ENCODE measurements at regions not wholly inside any gene's neighbourhood (a gene's known extent, or its start where the extent isn't known, plus 50 kb on each side); places are given as distances from the start of the nearest gene placed in this dataset.

DNA sequence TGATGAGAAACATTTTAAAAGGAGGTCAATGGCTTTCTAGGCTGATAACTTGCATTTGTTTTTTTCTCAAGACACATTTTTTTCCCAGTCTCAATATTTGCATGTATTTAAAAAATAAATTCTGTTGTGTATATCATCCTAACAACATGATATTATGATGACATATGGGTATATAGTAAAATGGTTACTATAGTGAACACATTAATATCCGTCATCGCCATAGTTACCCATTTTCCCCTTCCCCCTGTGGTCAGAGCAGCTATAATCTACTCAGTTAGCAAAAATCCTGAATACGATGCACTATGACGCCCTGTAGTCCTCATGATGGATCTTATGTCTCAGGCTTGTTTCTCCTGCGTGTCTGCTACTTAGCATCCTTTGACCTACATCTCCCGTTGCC lies 60.9 kb upstream of the ZPBP start:
- POLR2A ChIA-PET = no interaction called here
- Histone ChIP-seq H3K36me3 (ENCODE audit: control insufficient read depth in 2 of 2, extremely low read depth in 1 of 2, insufficient read depth in 2 of 2, low read length in 2 of 2) (no peaks in the 10 kb centered on the region), H3K9me1 (replicated peaks; ENCODE audit: control insufficient read depth, extremely low read depth, insufficient read depth, low read length) (no peaks in the 10 kb centered on the region), H3K79me2 (ENCODE audit: control insufficient read depth, insufficient read depth, low read length) (no peaks in the 10 kb centered on the region), H3K4me3 (replicated peaks in 1 of 3; ENCODE audit: insufficient read depth in 1 of 3, low read depth in 1 of 3, low read length in 3 of 3) (no peak overlapping the region), H3K4me1 (ENCODE audit: control insufficient read depth, extremely low read depth, insufficient read depth, low read length) (no peaks in the 10 kb centered on the region), H3K27ac (ENCODE audit: insufficient read depth, low read depth, low read length) (no peak overlapping the region), H3K9me3 (replicated peaks; ENCODE audit: control insufficient read depth, insufficient read depth, low read length) (no peaks in the 10 kb centered on the region), H3K4me2 (ENCODE audit: insufficient read depth, low read length) (no peak overlapping the region), H3K9ac (replicated peaks; ENCODE audit: extremely low read depth, insufficient read depth, low read length) (no peak overlapping the region), H2AFZ (ENCODE audit: low read depth, low read length) (no peak overlapping the region), H3K27me3 (ENCODE audit: control insufficient read depth in 2 of 2, insufficient read depth in 2 of 2, low read length in 2 of 2) (no peaks in the 10 kb centered on the region), H4K20me1 (replicated peaks; ENCODE audit: control insufficient read depth, extremely low read depth, insufficient read depth, low read length) (no peaks in the 10 kb centered on the region)
- DNase-seq (ENCODE audit: low read depth, low spot score) (no peak), FAIRE-seq (no peak)
- no TSS peak for BruUV-seq (replicated peaks)
- dilution Hi-C loops (cut with MboI; ENCODE audit: extremely low pct_ligation_motif_present, low sequenced_read_pairs) (no loop called here), intact Hi-C loops (cut with micrococcal nuclease) (no loop called here)
- TF ChIP-seq MYC (IDR thresholded peaks at IDR 0.05; ENCODE audit: low read depth, low read length) (no peak), JUN (IDR thresholded peaks at IDR 0.05; ENCODE audit: borderline replicate concordance, insufficient read depth, insufficient read length, low read depth) (no peak)
- TF ChIP-seq, protein P1, sequence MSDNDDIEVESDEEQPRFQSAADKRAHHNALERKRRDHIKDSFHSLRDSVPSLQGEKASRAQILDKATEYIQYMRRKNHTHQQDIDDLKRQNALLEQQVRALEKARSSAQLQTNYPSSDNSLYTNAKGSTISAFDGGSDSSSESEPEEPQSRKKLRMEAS (IDR thresholded peaks at IDR 0.05; ENCODE audit: insufficient read depth, insufficient read length) = no peak
- CTCF ChIA-PET = no interaction called here

DNA sequence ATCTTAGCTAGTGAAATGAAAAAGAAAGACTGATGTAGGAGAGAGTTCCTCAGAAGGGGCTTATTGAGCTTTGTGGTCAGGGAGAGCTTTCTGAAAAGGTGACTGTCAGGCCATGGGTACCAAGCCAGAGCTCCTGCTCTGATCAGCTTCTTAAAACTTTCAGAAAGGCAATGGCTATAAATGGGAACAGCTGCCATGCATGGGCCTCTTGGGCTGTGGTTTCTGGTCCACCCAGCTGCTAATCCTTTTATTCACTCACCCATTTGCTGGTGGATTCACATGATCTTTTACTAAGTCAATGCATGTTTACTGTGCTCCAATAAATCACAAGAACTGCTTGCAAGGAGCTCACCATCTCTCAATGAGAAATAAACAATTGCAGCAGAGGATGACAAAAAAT lies 60.1 kb upstream of the ZPBP start:
- no peak for FAIRE-seq
- dilution Hi-C loops (cut with MboI; ENCODE audit: extremely low pct_ligation_motif_present, low sequenced_read_pairs) = no loop called here

More for the DNA sequence above, 60.1 kb upstream of the ZPBP start:
- Histone ChIP-seq H3K27me3 (ENCODE audit: control insufficient read depth in 2 of 2, insufficient read depth in 2 of 2, low read length in 2 of 2) (no peaks in the 10 kb centered on the region), H3K9ac (replicated peaks; ENCODE audit: extremely low read depth, insufficient read depth, low read length) (no peak overlapping the region), H3K9me3 (replicated peaks; ENCODE audit: control insufficient read depth, insufficient read depth, low read length) (no peaks in the 10 kb centered on the region), H3K4me3 (replicated peaks in 1 of 3; ENCODE audit: insufficient read depth in 1 of 3, low read depth in 1 of 3, low read length in 3 of 3) (no peak overlapping the region), H3K4me1 (ENCODE audit: control insufficient read depth, extremely low read depth, insufficient read depth, low read length) (no peaks in the 10 kb centered on the region), H3K9me1 (replicated peaks; ENCODE audit: control insufficient read depth, extremely low read depth, insufficient read depth, low read length) (no peaks in the 10 kb centered on the region), H3K4me2 (ENCODE audit: insufficient read depth, low read length) (no peak overlapping the region), H3K27ac (ENCODE audit: insufficient read depth, low read depth, low read length) (no peak overlapping the region), H3K79me2 (ENCODE audit: control insufficient read depth, insufficient read depth, low read length) (no peaks in the 10 kb centered on the region), H3K36me3 (ENCODE audit: control insufficient read depth in 2 of 2, extremely low read depth in 1 of 2, insufficient read depth in 2 of 2, low read length in 2 of 2) (no peaks in the 10 kb centered on the region), H4K20me1 (replicated peaks; ENCODE audit: control insufficient read depth, extremely low read depth, insufficient read depth, low read length) (no peaks in the 10 kb centered on the region), H2AFZ (ENCODE audit: low read depth, low read length) (no peak overlapping the region)
- ChIA-PET CTCF (interaction anchor here (1.2 to 2.1 kb wide), 2 partner anchors 10 to 1008 kb away, joined by 3 to 8 read pairs; no protein-coding TSS in a partner anchor), POLR2A (no interaction called here)
- DNase-seq (ENCODE audit: low read depth, low spot score) = no peak
- intact Hi-C loops (cut with micrococcal nuclease) = no loop called here
- BruUV-seq (replicated peaks) = no TSS peak
- no peak for TF ChIP-seq GATA2 (IDR thresholded peaks at IDR 0.05; ENCODE audit: insufficient read depth, insufficient read length, low read depth, low read length)
- TF ChIP-seq JUN (IDR thresholded peaks at IDR 0.05; ENCODE audit: borderline replicate concordance, insufficient read depth, insufficient read length, low read depth) = no peak
- TF ChIP-seq, protein P2, sequence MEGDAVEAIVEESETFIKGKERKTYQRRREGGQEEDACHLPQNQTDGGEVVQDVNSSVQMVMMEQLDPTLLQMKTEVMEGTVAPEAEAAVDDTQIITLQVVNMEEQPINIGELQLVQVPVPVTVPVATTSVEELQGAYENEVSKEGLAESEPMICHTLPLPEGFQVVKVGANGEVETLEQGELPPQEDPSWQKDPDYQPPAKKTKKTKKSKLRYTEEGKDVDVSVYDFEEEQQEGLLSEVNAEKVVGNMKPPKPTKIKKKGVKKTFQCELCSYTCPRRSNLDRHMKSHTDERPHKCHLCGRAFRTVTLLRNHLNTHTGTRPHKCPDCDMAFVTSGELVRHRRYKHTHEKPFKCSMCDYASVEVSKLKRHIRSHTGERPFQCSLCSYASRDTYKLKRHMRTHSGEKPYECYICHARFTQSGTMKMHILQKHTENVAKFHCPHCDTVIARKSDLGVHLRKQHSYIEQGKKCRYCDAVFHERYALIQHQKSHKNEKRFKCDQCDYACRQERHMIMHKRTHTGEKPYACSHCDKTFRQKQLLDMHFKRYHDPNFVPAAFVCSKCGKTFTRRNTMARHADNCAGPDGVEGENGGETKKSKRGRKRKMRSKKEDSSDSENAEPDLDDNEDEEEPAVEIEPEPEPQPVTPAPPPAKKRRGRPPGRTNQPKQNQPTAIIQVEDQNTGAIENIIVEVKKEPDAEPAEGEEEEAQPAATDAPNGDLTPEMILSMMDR (IDR thresholded peaks at IDR 0.05; ENCODE audit: extremely low read depth in 1 of 2, insufficient read depth in 1 of 2, low read depth in 1 of 2, low read length in 2 of 2) = no peak
- no peak for TF ChIP-seq EZH2 (IDR thresholded peaks at IDR 0.05; ENCODE audit: borderline replicate concordance, low read depth, low read length, severe bottlenecking)
- TF ChIP-seq FOS (IDR thresholded peaks at IDR 0.05; ENCODE audit: borderline replicate concordance, insufficient read depth, low read length) = no peak
- TF ChIP-seq, protein P1 (IDR thresholded peaks at IDR 0.05; ENCODE audit: insufficient read depth, insufficient read length) = no peak
- TF ChIP-seq POLR2A (IDR thresholded peaks at IDR 0.05; ENCODE audit: low read depth, low read length) = no peak

All from endothelial cell of umbilical vein (primary cell).